Psoas muscle (tissue), 7 donors: ENCODE measurements at regions not wholly inside any gene's neighbourhood (a gene's known extent, or its start where the extent isn't known, plus 50 kb on each side); places are given as distances from the start of the nearest gene placed in this dataset.

ENCODE experiments used
- ATAC-seq, 4 donors: fragments of 200-7000 bp; cut with Tn5 transposase; one replicate each; pipeline ENCODE4 v1.9.1; 2020; ENCODE audit warnings: moderate library complexity in 3 of 4, mild to moderate bottlenecking in 2 of 4
- DNase-seq, 2 donors: peaks; one replicate each; pipeline ENCODE4 v3.0.0-alpha.2; 2020
- H3K27ac ChIP-seq: fragments of 200-600 bp; one replicate; pipeline ENCODE4 v1.8.0; 2022
- H3K27me3 ChIP-seq, 3 donors: fragments of 200-600 bp in 1 of 3; one replicate each; pipeline versions ENCODE4 v1.6.1 to v1.8.0; 2013 to 2022; ENCODE audit warnings: low read length in 2 of 3, mild to moderate bottlenecking in 2 of 3, moderate library complexity in 1 of 3; ENCODE audit not compliant: insufficient read depth in 3 of 3
- H3K36me3 ChIP-seq, 2 donors: fragments of 200-600 bp in 1 of 2; one replicate each; pipeline versions ENCODE4 v1.6.1 to v1.8.0; 2013 to 2022; ENCODE audit warnings: low read depth in 1 of 2, mild to moderate bottlenecking in 1 of 2, moderate library complexity in 1 of 2; ENCODE audit not compliant: insufficient read depth in 1 of 2
- H3K4me1 ChIP-seq: fragments of 200-600 bp; one replicate; pipeline ENCODE4 v1.8.0; 2022
- H3K4me3 ChIP-seq: fragments of 200-600 bp; one replicate; pipeline ENCODE4 v1.8.0; 2022; ENCODE audit warnings: mild to moderate bottlenecking
- H3K9me3 ChIP-seq: fragments of 200-600 bp; one replicate; pipeline ENCODE4 v1.8.0; 2022
- WGBS, 3 donors: extraction: QIAGEN DNeasy Blood & Tissue Kit; methylation state at CpG; one replicate each; pipeline versions ENCODE4 v1.1.6 to v1.1.7; 2013; 5-methylcytosine and 5-hydroxymethylcytosine counted together
- intact Hi-C, 2 donors: fragments of 100-400 bp; cut with DNase I; formaldehyde crosslinking; loops; one replicate each; pipeline versions ENCODE4 v1.11.0 to v1.14.2; 2022
- TF ChIP-seq, protein P1 (sequence below): fragments of 200-600 bp; IDR thresholded peaks from one replicate; pipeline ENCODE4 v1.8.0; 2022; ENCODE audit warnings: antibody characterized with exemption
- donor health status: healthy with polysubstance abuse.
- donor health status: DM: no; HTN: no; CAD: no; lungs with moderate emphysema.
- donor health status: Bipolar disorder and iron deficiency.
- donor health status: healthy.
- donor health status: DM: yes; HTN: yes; CAD: no.
- donor health status: DM: no; HTN: no; CAD: no.
- donor health status: DM: yes; HTN: yes; CAD: no.

DNA sequence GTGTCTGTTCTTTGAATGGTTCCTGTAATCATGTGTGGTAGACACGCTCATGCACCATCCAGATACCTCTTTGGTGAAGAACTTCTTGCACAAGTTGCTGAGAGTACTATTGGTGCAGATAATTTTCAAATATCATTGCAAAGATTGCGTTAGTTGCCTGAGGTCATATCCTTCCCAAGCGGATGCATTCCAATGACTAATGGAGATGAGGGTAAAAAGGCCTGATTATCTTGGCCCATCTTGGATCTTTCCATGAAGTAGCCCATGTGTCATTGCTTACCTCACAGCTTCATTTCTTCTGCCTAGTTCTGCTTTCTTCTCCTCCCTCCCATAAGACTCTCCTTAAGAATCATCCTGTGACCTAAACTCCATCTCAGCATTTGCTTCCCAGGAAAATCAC, 384.9 kb upstream of the CNKSR2 start:
- H3K36me3 ChIP-seq, result no peaks in the 10 kb centered on the region
- no peaks in the 10 kb centered on the region for H3K9me3 ChIP-seq
- no peak overlapping the region for H3K4me3 ChIP-seq
- DNase-seq (no peak), ATAC-seq (no peak)
- H3K4me1 ChIP-seq, result no peaks in the 10 kb centered on the region
- H3K27me3 ChIP-seq, result no peaks in the 10 kb centered on the region
- H3K27ac ChIP-seq, result no peak overlapping the region
- 83 to 92% (median 87%) methylated on average over 3 of the region's 3 CpGs for WGBS, 3 donors
- TF ChIP-seq, protein P1, sequence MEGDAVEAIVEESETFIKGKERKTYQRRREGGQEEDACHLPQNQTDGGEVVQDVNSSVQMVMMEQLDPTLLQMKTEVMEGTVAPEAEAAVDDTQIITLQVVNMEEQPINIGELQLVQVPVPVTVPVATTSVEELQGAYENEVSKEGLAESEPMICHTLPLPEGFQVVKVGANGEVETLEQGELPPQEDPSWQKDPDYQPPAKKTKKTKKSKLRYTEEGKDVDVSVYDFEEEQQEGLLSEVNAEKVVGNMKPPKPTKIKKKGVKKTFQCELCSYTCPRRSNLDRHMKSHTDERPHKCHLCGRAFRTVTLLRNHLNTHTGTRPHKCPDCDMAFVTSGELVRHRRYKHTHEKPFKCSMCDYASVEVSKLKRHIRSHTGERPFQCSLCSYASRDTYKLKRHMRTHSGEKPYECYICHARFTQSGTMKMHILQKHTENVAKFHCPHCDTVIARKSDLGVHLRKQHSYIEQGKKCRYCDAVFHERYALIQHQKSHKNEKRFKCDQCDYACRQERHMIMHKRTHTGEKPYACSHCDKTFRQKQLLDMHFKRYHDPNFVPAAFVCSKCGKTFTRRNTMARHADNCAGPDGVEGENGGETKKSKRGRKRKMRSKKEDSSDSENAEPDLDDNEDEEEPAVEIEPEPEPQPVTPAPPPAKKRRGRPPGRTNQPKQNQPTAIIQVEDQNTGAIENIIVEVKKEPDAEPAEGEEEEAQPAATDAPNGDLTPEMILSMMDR, result no peak
- intact Hi-C loops, result no loop called here

DNA sequence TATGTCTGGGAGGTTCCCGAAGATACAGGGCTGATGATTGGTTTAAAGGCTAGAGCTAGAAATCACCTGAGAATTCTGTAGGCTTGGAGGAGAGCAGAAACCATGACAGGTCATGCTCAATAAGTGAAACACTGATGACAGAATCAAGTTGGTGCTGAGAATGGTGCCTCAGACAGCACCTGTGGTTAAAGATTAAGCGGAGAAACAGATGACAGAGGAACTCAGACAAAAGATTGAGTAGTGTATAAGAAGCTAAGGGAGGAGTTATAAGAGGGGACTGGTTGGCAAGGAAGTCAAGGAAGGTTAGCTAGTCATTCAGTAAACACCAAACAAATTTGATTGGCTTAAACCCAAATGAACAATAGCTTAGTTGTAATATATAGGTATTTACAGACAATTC, 385.4 kb upstream of the CNKSR2 start:
- intact Hi-C loops, result no loop called here
- no peaks in the 10 kb centered on the region for H3K4me1 ChIP-seq
- no peaks in the 10 kb centered on the region for H3K9me3 ChIP-seq
- no peak for ATAC-seq
- H3K27me3 ChIP-seq, result no peaks in the 10 kb centered on the region
- WGBS, 3 donors, result 73 to 91% (median 83%) methylated on average over 2 of the region's 2 CpGs
- no peak overlapping the region for H3K27ac ChIP-seq
- no peaks in the 10 kb centered on the region for H3K36me3 ChIP-seq
- TF ChIP-seq, protein P1, result no peak
- no peak overlapping the region for H3K4me3 ChIP-seq
- no peak for DNase-seq

DNA sequence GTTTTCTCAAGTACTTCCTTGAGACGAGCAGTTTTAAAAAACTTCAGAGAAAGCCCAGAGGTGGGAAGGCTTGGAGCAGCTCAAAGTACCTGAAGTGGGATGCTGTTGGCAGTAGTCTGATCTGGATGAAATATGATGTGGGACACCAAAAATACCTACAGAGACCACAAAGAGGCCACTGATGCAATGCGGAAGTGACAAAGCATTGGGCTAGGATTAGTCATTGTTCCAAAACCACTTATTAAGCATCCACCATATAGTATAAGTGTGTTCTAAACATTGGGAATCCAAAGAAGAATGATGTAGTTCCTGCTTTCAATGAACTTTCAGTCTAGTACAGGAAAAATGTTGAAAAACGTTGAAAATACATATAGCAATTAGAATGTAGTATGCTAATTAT, 386.1 kb upstream of the CNKSR2 start:
- TF ChIP-seq, protein P1, result no peak
- H3K9me3 ChIP-seq, result no peaks in the 10 kb centered on the region
- ATAC-seq, result no peak
- no peaks in the 10 kb centered on the region for H3K4me1 ChIP-seq
- DNase-seq, result no peak
- no peak overlapping the region for H3K27ac ChIP-seq
- H3K4me3 ChIP-seq, result no peak overlapping the region
- H3K27me3 ChIP-seq, result no peaks in the 10 kb centered on the region
- H3K36me3 ChIP-seq, result no peaks in the 10 kb centered on the region
- WGBS, 3 donors, result 64 to 75% (median 72%) methylated on average over 3 of the region's 3 CpGs
- intact Hi-C loops, result no loop called here

DNA sequence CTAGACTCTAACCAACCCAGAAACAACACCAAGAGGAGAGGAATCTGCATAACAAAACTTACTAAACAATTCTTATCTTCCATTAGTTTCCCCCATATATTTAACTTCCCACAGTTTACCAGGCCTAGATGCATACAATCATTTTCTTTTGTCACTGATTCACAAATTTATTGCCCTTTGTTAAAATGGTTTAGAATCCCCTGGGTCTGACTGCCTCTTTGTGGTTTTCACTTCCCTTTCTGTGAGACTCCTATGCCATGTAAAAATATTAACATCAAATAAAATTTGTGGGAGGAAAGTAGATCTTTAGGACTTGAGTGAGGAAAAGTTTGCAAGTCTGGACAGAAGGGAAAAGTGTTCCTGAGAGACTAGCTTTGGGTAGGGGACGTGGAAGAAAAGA, 393.8 kb upstream of the CNKSR2 start:
- Histone ChIP-seq H3K9me3 (no peaks in the 10 kb centered on the region), H3K4me1 (no peaks in the 10 kb centered on the region), H3K27me3 (no peaks in the 10 kb centered on the region), H3K36me3 (no peaks in the 10 kb centered on the region), H3K27ac (no peak overlapping the region), H3K4me3 (no peak overlapping the region)
- TF ChIP-seq, protein P1, result no peak
- WGBS, 3 donors, result 55 to 59% (median 56%) methylated on average over 1 of the region's 1 CpG
- ATAC-seq, result no peak
- intact Hi-C loops, result no loop called here
- DNase-seq, result no peak

DNA sequence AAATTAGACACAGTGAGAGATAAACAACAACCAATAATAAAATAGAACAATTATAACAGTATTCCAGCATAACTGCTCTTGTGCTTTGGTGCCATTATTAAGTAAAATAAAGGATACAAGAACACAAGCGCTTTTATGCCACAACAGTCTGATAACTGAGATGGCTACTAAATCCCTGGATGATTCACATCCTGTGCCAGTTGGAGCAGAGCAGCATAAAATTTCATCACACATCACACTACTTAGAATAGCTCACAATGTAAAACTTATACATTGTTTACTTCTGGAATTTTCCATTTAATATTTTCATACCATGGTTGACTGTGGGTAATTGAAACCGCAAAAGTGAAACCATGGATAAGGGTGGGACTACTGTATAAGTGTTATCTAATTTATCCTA, 399.9 kb upstream of the CNKSR2 start:
- H3K36me3 ChIP-seq, result no peaks in the 10 kb centered on the region
- no peaks in the 10 kb centered on the region for H3K27me3 ChIP-seq
- H3K4me3 ChIP-seq, result no peak overlapping the region
- H3K4me1 ChIP-seq, result no peaks in the 10 kb centered on the region
- no peak for DNase-seq
- 73 to 77% (median 73%) methylated on average over 2 of the region's 2 CpGs for WGBS, 3 donors
- H3K9me3 ChIP-seq, result no peaks in the 10 kb centered on the region
- TF ChIP-seq, protein P1, result no peak
- ATAC-seq, result peak in 1 of 4 donors; percentile 55
- intact Hi-C loops, result no loop called here
- no peak overlapping the region for H3K27ac ChIP-seq
